ENCODE measurements at regions not wholly inside any gene's neighbourhood (a gene's known extent, or its start where the extent isn't known, plus 50 kb on each side); places are given as distances from the start of the nearest gene placed in this dataset.
"Not testable (repeated sequence)": the region's sequence is repeated elsewhere in the genome, so short reads cannot be mapped to it uniquely, and the experiment has no call there.

DNA sequence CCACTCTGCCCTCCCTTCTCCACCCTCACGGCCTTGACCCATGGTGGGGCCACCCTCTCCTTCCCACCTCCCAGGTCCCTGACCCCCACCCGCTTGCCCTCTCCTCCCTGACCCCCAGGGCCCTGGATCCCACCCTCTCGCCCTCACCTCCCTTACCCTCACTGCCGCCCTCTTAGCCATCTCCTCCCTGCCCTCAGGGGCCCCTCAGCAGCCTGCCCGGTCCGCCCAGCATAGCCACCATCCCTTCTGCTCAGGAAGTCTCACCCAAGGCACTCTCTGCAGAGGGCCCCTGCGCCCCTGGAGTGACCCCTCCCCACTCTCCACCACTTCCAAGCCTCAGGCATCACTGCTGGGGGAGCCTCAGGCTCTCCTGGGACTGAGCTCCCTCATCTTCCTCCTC, 66.3 kb downstream of the MRPL36 start:
- H3K4me1 Mint-ChIP-seq (ENCODE audit: low read depth, unreplicated experiment), result no peaks in the 10 kb centered on the region
- Histone ChIP-seq H3K9me3 (no peaks in the 10 kb centered on the region), H3K36me3 (ENCODE audit: control insufficient read depth, insufficient read depth, low read length) (no peaks in the 10 kb centered on the region), H3K4me1 (no peaks in the 10 kb centered on the region), H3K27me3 (replicated peaks; ENCODE audit: control insufficient read depth, insufficient read depth, low read length) (no peaks in the 10 kb centered on the region), H3K4me3 (ENCODE audit: low read depth, low read length) (no peak overlapping the region)
- no peak overlapping the region for H3K4me3 Mint-ChIP-seq (ENCODE audit: unreplicated experiment)
- H3K36me3 Mint-ChIP-seq (ENCODE audit: insufficient read depth, unreplicated experiment), result no peaks in the 10 kb centered on the region
- intact Hi-C loops (cut with micrococcal nuclease; ENCODE audit: unreplicated experiment), result no loop called here
- DNase-seq, result no peak
- peaks cover 11% of the 10 kb centered on the region for H3K27me3 Mint-ChIP-seq (ENCODE audit: insufficient read depth, unreplicated experiment)
- POLR2A ChIA-PET, result no interaction called here
- TF ChIP-seq, protein P1, sequence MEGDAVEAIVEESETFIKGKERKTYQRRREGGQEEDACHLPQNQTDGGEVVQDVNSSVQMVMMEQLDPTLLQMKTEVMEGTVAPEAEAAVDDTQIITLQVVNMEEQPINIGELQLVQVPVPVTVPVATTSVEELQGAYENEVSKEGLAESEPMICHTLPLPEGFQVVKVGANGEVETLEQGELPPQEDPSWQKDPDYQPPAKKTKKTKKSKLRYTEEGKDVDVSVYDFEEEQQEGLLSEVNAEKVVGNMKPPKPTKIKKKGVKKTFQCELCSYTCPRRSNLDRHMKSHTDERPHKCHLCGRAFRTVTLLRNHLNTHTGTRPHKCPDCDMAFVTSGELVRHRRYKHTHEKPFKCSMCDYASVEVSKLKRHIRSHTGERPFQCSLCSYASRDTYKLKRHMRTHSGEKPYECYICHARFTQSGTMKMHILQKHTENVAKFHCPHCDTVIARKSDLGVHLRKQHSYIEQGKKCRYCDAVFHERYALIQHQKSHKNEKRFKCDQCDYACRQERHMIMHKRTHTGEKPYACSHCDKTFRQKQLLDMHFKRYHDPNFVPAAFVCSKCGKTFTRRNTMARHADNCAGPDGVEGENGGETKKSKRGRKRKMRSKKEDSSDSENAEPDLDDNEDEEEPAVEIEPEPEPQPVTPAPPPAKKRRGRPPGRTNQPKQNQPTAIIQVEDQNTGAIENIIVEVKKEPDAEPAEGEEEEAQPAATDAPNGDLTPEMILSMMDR (IDR thresholded peaks at IDR 0.05; ENCODE audit: insufficient read depth in 1 of 2, low read depth in 1 of 2, low read length in 1 of 2, severe bottlenecking in 1 of 2, unreplicated experiment in 1 of 2), result no peak
- CTCF ChIA-PET, result no interaction called here
- no TSS peak for BruUV-seq (replicated peaks)
- H3K9me3 Mint-ChIP-seq (ENCODE audit: unreplicated experiment), result peaks cover 6% of the 10 kb centered on the region
- H3K27ac Mint-ChIP-seq (ENCODE audit: unreplicated experiment), result no peak overlapping the region

DNA sequence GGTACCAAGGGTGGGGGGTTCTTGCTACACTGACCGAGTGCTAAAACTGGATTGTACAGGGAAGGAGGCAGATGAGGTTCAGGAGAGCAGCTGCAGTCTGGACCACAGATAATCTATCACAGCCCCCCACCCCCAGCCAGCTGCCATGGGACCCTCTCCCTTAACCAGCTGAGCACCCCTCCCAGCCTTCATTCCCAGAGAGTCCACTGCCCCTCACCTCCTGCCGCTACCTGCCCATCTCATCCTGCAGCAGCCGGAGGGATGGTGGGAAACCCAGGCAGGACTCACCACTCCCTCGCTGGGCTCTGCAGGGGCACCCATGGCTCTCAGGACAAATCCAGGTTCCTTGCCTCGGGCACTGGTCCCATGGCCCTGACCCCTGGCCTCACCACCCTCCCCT, 66.7 kb downstream of the MRPL36 start:
- BruUV-seq (replicated peaks), result no TSS peak
- ChIA-PET POLR2A (no interaction called here), CTCF (no interaction called here)
- Mint-ChIP-seq H3K36me3 (ENCODE audit: insufficient read depth, unreplicated experiment) (no peaks in the 10 kb centered on the region), H3K4me1 (ENCODE audit: low read depth, unreplicated experiment) (no peaks in the 10 kb centered on the region), H3K9me3 (ENCODE audit: unreplicated experiment) (peaks cover 2% of the 10 kb centered on the region), H3K27me3 (ENCODE audit: insufficient read depth, unreplicated experiment) (peaks cover 11% of the 10 kb centered on the region), H3K27ac (ENCODE audit: unreplicated experiment) (no peak overlapping the region), H3K4me3 (ENCODE audit: unreplicated experiment) (no peak overlapping the region)
- H3K4me1 ChIP-seq, result no peaks in the 10 kb centered on the region
- intact Hi-C loops (cut with micrococcal nuclease; ENCODE audit: unreplicated experiment), result no loop called here
- no peak for DNase-seq
- H3K36me3 ChIP-seq (ENCODE audit: control insufficient read depth, insufficient read depth, low read length), result no peaks in the 10 kb centered on the region
- H3K4me3 ChIP-seq (ENCODE audit: low read depth, low read length), result no peak overlapping the region
- H3K27me3 ChIP-seq (replicated peaks; ENCODE audit: control insufficient read depth, insufficient read depth, low read length), result no peaks in the 10 kb centered on the region
- TF ChIP-seq, protein P1 (IDR thresholded peaks at IDR 0.05; ENCODE audit: insufficient read depth in 1 of 2, low read depth in 1 of 2, low read length in 1 of 2, severe bottlenecking in 1 of 2, unreplicated experiment in 1 of 2), result no peak
- H3K9me3 ChIP-seq, result no peaks in the 10 kb centered on the region

DNA sequence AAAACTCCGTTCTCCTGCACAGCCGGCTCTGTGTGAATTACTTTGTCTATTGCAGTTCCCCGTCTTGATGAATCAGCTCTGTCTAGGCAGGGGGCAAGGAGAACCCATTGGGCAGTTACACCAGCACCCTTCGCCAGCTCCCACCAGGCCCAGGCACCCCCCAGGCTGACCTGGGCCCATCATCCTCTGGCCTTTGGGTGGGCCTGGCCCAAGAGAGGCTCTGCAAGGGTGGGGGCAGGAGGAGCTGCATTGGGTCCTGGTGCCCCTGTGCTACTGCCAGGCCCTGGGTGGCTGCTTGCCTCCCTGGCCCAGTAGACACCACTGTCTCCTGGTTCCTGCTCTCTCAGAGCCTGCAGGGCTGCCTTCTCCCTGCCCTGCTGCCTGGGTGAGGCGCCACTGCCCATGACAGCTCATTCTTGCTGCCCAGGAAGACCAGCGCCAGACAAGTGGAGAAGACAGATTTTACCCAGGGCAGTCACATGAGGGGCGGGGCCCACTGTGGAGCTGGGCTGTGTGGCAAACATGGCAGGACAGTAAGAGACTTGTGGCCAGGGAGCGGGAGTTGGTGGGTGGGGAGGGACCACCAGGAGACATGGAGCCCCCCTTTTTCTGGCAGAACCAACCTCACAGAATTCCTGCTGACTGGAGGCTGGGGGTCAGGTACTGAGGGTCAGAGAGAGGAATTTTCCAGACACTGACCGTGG, 67.2 kb downstream of the MRPL36 start:
- CTCF ChIA-PET, result no interaction called here
- no peaks in the 10 kb centered on the region for H3K4me1 Mint-ChIP-seq (ENCODE audit: low read depth, unreplicated experiment)
- POLR2A ChIA-PET, result no interaction called here

DNA sequence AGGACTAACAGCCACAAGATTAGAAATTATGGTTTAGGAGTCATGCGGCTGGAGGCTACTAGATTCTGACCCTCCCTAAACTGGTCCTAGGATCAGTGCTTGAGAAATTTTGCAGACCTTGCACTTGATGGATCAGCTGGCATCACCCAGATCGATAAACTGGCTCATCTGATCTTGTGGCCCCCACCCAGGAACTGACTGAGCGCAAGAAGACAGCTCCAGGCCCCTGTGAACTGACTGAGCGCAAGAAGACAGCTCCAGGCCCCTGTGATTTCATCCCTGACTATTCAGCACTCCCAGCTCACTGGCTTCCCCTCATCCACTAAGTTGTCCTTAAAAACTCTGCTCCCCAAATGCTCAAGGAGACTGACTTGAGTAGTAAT, 67.8 kb downstream of the MRPL36 start:
- H3K27ac Mint-ChIP-seq (ENCODE audit: unreplicated experiment); intact Hi-C loops (cut with micrococcal nuclease; ENCODE audit: unreplicated experiment); DNase-seq; H3K4me3 ChIP-seq (ENCODE audit: low read depth, low read length); H3K4me1 ChIP-seq; POLR2A ChIA-PET; H3K36me3 ChIP-seq (ENCODE audit: control insufficient read depth, insufficient read depth, low read length); CTCF ChIA-PET; H3K4me3 Mint-ChIP-seq (ENCODE audit: unreplicated experiment); BruUV-seq (replicated peaks); H3K27me3 Mint-ChIP-seq (ENCODE audit: insufficient read depth, unreplicated experiment); H3K36me3 Mint-ChIP-seq (ENCODE audit: insufficient read depth, unreplicated experiment); H3K27me3 ChIP-seq (replicated peaks; ENCODE audit: control insufficient read depth, insufficient read depth, low read length); H3K9me3 ChIP-seq; H3K9me3 Mint-ChIP-seq (ENCODE audit: unreplicated experiment); H3K4me1 Mint-ChIP-seq (ENCODE audit: low read depth, unreplicated experiment): not testable (repeated sequence)

More for the DNA sequence above, 67.2 kb downstream of the MRPL36 start:
- H3K4me3 ChIP-seq (ENCODE audit: low read depth, low read length), result no peak overlapping the region
- H3K4me1 ChIP-seq, result no peaks in the 10 kb centered on the region
- intact Hi-C loops (cut with micrococcal nuclease; ENCODE audit: unreplicated experiment), result no loop called here
- no TSS peak for BruUV-seq (replicated peaks)
- no peaks in the 10 kb centered on the region for H3K9me3 ChIP-seq
- H3K36me3 ChIP-seq (ENCODE audit: control insufficient read depth, insufficient read depth, low read length), result no peaks in the 10 kb centered on the region
- no peak overlapping the region for H3K4me3 Mint-ChIP-seq (ENCODE audit: unreplicated experiment)
- peaks cover 8% of the 10 kb centered on the region for H3K27me3 Mint-ChIP-seq (ENCODE audit: insufficient read depth, unreplicated experiment)
- no peaks in the 10 kb centered on the region for H3K27me3 ChIP-seq (replicated peaks; ENCODE audit: control insufficient read depth, insufficient read depth, low read length)
- TF ChIP-seq, protein P1 (IDR thresholded peaks at IDR 0.05; ENCODE audit: insufficient read depth in 1 of 2, low read depth in 1 of 2, low read length in 1 of 2, severe bottlenecking in 1 of 2, unreplicated experiment in 1 of 2), result no peak
- H3K36me3 Mint-ChIP-seq (ENCODE audit: insufficient read depth, unreplicated experiment), result no peaks in the 10 kb centered on the region
- H3K9me3 Mint-ChIP-seq (ENCODE audit: unreplicated experiment), result no peaks in the 10 kb centered on the region
- no peak overlapping the region for H3K27ac Mint-ChIP-seq (ENCODE audit: unreplicated experiment)
- DNase-seq, result no peak
